ENCODE measurements at regions not wholly inside any gene's neighbourhood (a gene's known extent, or its start where the extent isn't known, plus 50 kb on each side); places are given as distances from the start of the nearest gene placed in this dataset.
"Not testable (repeated sequence)": the region's sequence is repeated elsewhere in the genome, so short reads cannot be mapped to it uniquely, and the experiment has no call there.

- DNase-seq (ENCODE audit: low spot score) = no peak
Measured at GRCh38 chr5:130324953-130325671, 420.8 kb downstream of the CHSY3 start.

- DNase-seq (ENCODE audit: low spot score) = no peak
Measured at GRCh38 chr5:130323804-130324454, 419.7 kb downstream of the CHSY3 start.

GRCh38 chr5:130321931-130322330 lies 417.7 kb downstream of the CHSY3 start:
- DNase-seq (ENCODE audit: low spot score) = no peak

GRCh38 chr5:130316971-130317680 lies 412.9 kb downstream of the CHSY3 start:
- DNase-seq (ENCODE audit: low spot score) = no peak

- DNase-seq (ENCODE audit: low spot score) = no peak
Measured at GRCh38 chr5:130295235-130295634, 391.0 kb downstream of the CHSY3 start.

GRCh38 chr5:130294798-130295197 lies 390.5 kb downstream of the CHSY3 start:
- not testable (repeated sequence) for DNase-seq (ENCODE audit: low spot score)

- DNase-seq (ENCODE audit: low spot score) = no peak
Measured at GRCh38 chr5:130290219-130290618, 386.0 kb downstream of the CHSY3 start.

GRCh38 chr5:130289132-130290088 lies 385.1 kb downstream of the CHSY3 start:
- DNase-seq (ENCODE audit: low spot score) = no peak

GRCh38 chr5:130287438-130287837 lies 383.2 kb downstream of the CHSY3 start:
- DNase-seq (ENCODE audit: low spot score) = no peak

GRCh38 chr5:130286971-130287370 lies 382.7 kb downstream of the CHSY3 start:
- DNase-seq (ENCODE audit: low spot score) = no peak

- DNase-seq (ENCODE audit: low spot score) = no peak
Measured at GRCh38 chr5:130282049-130282448, 377.8 kb downstream of the CHSY3 start.

GRCh38 chr5:130280528-130281217 lies 376.4 kb downstream of the CHSY3 start:
- no peak for DNase-seq (ENCODE audit: low spot score)

- DNase-seq (ENCODE audit: low spot score) = no peak
Measured at GRCh38 chr5:130279386-130279785, 375.1 kb downstream of the CHSY3 start.

GRCh38 chr5:130278136-130278535 lies 373.9 kb downstream of the CHSY3 start:
- DNase-seq (ENCODE audit: low spot score) = no peak

GRCh38 chr5:130277522-130277921 lies 373.3 kb downstream of the CHSY3 start:
- DNase-seq (ENCODE audit: low spot score) = no peak

- DNase-seq (ENCODE audit: low spot score) = no peak
Measured at GRCh38 chr5:130277002-130277401, 372.7 kb downstream of the CHSY3 start.

- DNase-seq (ENCODE audit: low spot score) = no peak
Measured at GRCh38 chr5:130272837-130273236, 368.6 kb downstream of the CHSY3 start.

GRCh38 chr5:130270786-130271185 lies 366.5 kb downstream of the CHSY3 start:
- DNase-seq (ENCODE audit: low spot score) = no peak

- DNase-seq (ENCODE audit: low spot score) = no peak
Measured at GRCh38 chr5:130268489-130268888, 364.2 kb downstream of the CHSY3 start.

GRCh38 chr5:130267926-130268325 lies 363.7 kb downstream of the CHSY3 start:
- no peak for DNase-seq (ENCODE audit: low spot score)

- no peak for DNase-seq (ENCODE audit: low spot score)
Measured at GRCh38 chr5:130260481-130260880, 356.2 kb downstream of the CHSY3 start.
